GM12878 (cell line): ENCODE measurements at regions not wholly inside any gene's neighbourhood (a gene's known extent, or its start where the extent isn't known, plus 50 kb on each side); places are given as distances from the start of the nearest gene placed in this dataset.
A peak's percentile ranks its signal among the peaks of the same experiment; 100 is the strongest.

Experiments used
- ATAC-seq: fragments of 200-7000 bp; cut with Tn5 transposase; 3 replicates; pipeline ENCODE4 v1.9.1; 2020; ENCODE audit warnings: mild to moderate bottlenecking, moderate library complexity
- BruUV-seq: library from RNA; stranded (reverse); fragments of 400-500 nt; replicated peaks from 2 replicates; lab custom pipeline; 2021; lab: Mats Ljungman, UMichigan
- CTCF ChIA-PET: fragments of 300-600 bp; sonication (Branson Sonifier 250); formaldehyde crosslinking; extraction: SDS; loops from one replicate; lab custom pipeline; 2021; ENCODE audit warnings: inconsistent platforms; lab: Yijun Ruan, JAX
- POLR2A ChIA-PET: fragments of 350-600 bp; formaldehyde crosslinking; extraction: SDS; loops from one replicate; lab custom pipeline; 2021; ENCODE audit warnings: inconsistent platforms; lab: Charles Lee
- RAD21 ChIA-PET: fragments of 300-600 bp; sonication (Branson Sonifier 250); formaldehyde crosslinking; loops from one replicate; lab custom pipeline; 2023; ENCODE audit warnings: antibody characterized with exemption; ENCODE audit not compliant: unreplicated experiment; lab: Charles Lee
- SMC1A ChIA-PET: fragments of 300-600 bp; sonication (Branson Sonifier 250); formaldehyde crosslinking; loops from one replicate; lab custom pipeline; 2023; ENCODE audit not compliant: unreplicated experiment, uncharacterized antibody; lab: Charles Lee
- DNase-seq: peaks from one replicate; pipeline ENCODE4 v3.0.0-alpha.2; 2011; ENCODE audit warnings: low read depth, low spot score
- FAIRE-seq: peaks from 3 replicates; lab custom pipeline; 2011; peaks lifted over from hg19 to GRCh38; lab: Jason Lieb, UNC
- H2AFZ ChIP-seq: 2 replicates; pipeline ENCODE4 v1.6.0; 2011; ENCODE audit warnings: low read depth, low read length, control low read depth; ENCODE audit not compliant: control insufficient read depth
- H3K27ac ChIP-seq: 2 replicates; pipeline ENCODE4 v1.5.1; 2011; ENCODE audit warnings: control low read depth; ENCODE audit not compliant: control insufficient read depth, insufficient read depth
- H3K27me3 ChIP-seq, 2 experiments: replicated peaks in 1 of 2; 2 replicates each; pipeline versions ENCODE4 v1.6.0 to v1.6.1; 2011; ENCODE audit warnings: low read length in 1 of 2; ENCODE audit not compliant: control insufficient read depth in 2 of 2, insufficient read depth in 2 of 2
- H3K36me3 ChIP-seq, 2 experiments: 2 replicates each; pipeline ENCODE4 v1.5.1; 2011; ENCODE audit warnings: low read length in 1 of 2; ENCODE audit not compliant: control insufficient read depth in 2 of 2, insufficient read depth in 2 of 2
- H3K4me1 ChIP-seq: 2 replicates; pipeline ENCODE4 v1.6.1; 2011; ENCODE audit warnings: mild to moderate bottlenecking, low read length, moderate library complexity, mixed read lengths; ENCODE audit not compliant: control insufficient read depth, insufficient read depth
- H3K4me2 ChIP-seq: 2 replicates; pipeline ENCODE4 v1.6.0; 2011; ENCODE audit warnings: control low read depth; ENCODE audit not compliant: control insufficient read depth, insufficient read depth
- H3K4me3 ChIP-seq: fragments of 200-600 bp; sonication (generic); 2 replicates; pipeline ENCODE4 v1.5.1; 2016
- H3K79me2 ChIP-seq: 2 replicates; pipeline ENCODE4 v1.6.0; 2011; ENCODE audit warnings: low read length; ENCODE audit not compliant: control insufficient read depth, insufficient read depth
- H3K9ac ChIP-seq: 2 replicates; pipeline ENCODE4 v1.8.0; 2011; ENCODE audit warnings: low read length, control low read depth, mixed read lengths; ENCODE audit not compliant: control insufficient read depth, insufficient read depth
- H3K9me3 ChIP-seq: replicated peaks from 3 replicates; pipeline ENCODE4 v1.5.1; 2011; ENCODE audit warnings: mild to moderate bottlenecking, low read length; ENCODE audit not compliant: control insufficient read depth, insufficient read depth
- H4K20me1 ChIP-seq: 2 replicates; pipeline ENCODE4 v1.6.0; 2011; ENCODE audit not compliant: control insufficient read depth, insufficient read depth
- ATF3 ChIP-seq: IDR thresholded peaks from 2 replicates; pipeline ENCODE4 v1.6.1; 2011; ENCODE audit warnings: low read depth, mild to moderate bottlenecking, low read length, moderate library complexity, borderline replicate concordance; ENCODE audit errors: extremely low read depth
- BCL3 ChIP-seq: IDR thresholded peaks from 2 replicates; pipeline ENCODE4 v1.6.1; 2011; ENCODE audit warnings: borderline replicate concordance, low read depth, mild to moderate bottlenecking, moderate library complexity, low read length; ENCODE audit not compliant: insufficient read depth, poor library complexity, severe bottlenecking
- CUX1 ChIP-seq: IDR thresholded peaks from 2 replicates; pipeline ENCODE4 v1.6.1; 2012; ENCODE audit warnings: improper control_type of control experiment, low read depth, low read length; ENCODE audit not compliant: insufficient replicate concordance
- FOXK2 ChIP-seq: fragments of 450-650 bp; IDR thresholded peaks from 2 replicates; pipeline ENCODE4 v1.6.1; 2017; ENCODE audit warnings: mild to moderate bottlenecking, moderate library complexity
- PAX5 ChIP-seq: IDR thresholded peaks from 2 replicates; pipeline ENCODE4 v1.6.1; 2011; ENCODE audit warnings: low read depth, low read length, borderline replicate concordance
- STAT1 ChIP-seq: fragments of 450-650 bp; conservative IDR thresholded peaks from 2 replicates; pipeline ENCODE4 v1.6.1; 2014; ENCODE audit warnings: antibody characterized with exemption, mild to moderate bottlenecking
- TCF3 ChIP-seq: IDR thresholded peaks from 2 replicates; pipeline ENCODE4 v1.6.1; 2012; ENCODE audit warnings: low read depth, mild to moderate bottlenecking, low read length, borderline replicate concordance; ENCODE audit not compliant: insufficient read depth
- WRNIP1 ChIP-seq: IDR thresholded peaks from 2 replicates; pipeline ENCODE4 v1.6.1; 2011; ENCODE audit warnings: low read depth, low read length, improper control_type of control experiment, borderline replicate concordance
- WGBS: methylation state at CpG from one replicate; pipeline ENCODE4 v1.1.6; 2016; ENCODE audit warnings: low lambda C conversion rate; ENCODE audit not compliant: insufficient replicate concordance, insufficient coverage; ENCODE audit errors: missing lambda C conversion rate; 5-methylcytosine and 5-hydroxymethylcytosine counted together
- in situ Hi-C: fragments of 300-500 bp; cut with MboI; formaldehyde crosslinking; loops from 9 replicates; pipeline ENCODE4 v1.14.3; 2018; ENCODE audit warnings: mixed read lengths
- intact Hi-C: fragments of 100-400 bp; cut with micrococcal nuclease; formaldehyde crosslinking; loops from one replicate; pipeline ENCODE4 v1.14.2; 2022; ENCODE audit not compliant: unreplicated experiment

DNA sequence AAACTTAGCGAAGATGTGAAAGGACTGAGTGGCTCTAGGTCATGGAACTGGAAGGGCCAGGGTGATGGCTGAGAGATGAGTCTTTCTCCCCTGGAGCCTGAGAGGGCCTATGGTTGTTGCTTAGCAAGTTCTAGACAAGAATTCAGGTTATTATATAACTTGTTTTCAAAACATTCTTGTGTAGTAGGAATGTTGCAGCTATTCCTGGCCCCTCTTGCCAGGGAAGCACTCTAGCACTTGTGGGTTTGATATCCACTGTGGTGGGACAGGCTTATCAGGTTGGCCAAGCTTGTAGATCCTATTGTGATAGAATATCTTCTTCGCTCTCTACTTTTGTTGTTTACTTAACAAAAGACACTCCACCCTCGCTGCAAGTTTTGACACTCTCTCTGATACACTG lies 211.8 kb upstream of the CITED2 start:
- BruUV-seq, result no TSS peak
- POLR2A ChIA-PET, result no interaction called here
- no peaks in the 10 kb centered on the region for H3K36me3 ChIP-seq
- SMC1A ChIA-PET, result no interaction called here
- no peaks in the 10 kb centered on the region for H3K9me3 ChIP-seq
- in situ Hi-C loops, result no loop called here
- no peak for FAIRE-seq
- H3K9ac ChIP-seq, result no peak overlapping the region
- H3K4me1 ChIP-seq, result no peaks in the 10 kb centered on the region
- H3K79me2 ChIP-seq, result no peaks in the 10 kb centered on the region
- TF ChIP-seq BCL3, result peak; percentile 22
- no peak for TF ChIP-seq PAX5
- H2AFZ ChIP-seq, result no peak overlapping the region
- no peak for ATAC-seq
- H3K27me3 ChIP-seq, result no peaks in the 10 kb centered on the region
- H3K27ac ChIP-seq, result no peak overlapping the region
- CTCF ChIA-PET, result no interaction called here
- no peak overlapping the region for H3K4me2 ChIP-seq
- WGBS, result 76% methylated on average over 3 of the region's 3 CpGs
- DNase-seq, result no peak
- no peaks in the 10 kb centered on the region for H4K20me1 ChIP-seq
- no peak overlapping the region for H3K4me3 ChIP-seq
- intact Hi-C loops, result no loop called here
- RAD21 ChIA-PET, result no interaction called here

DNA sequence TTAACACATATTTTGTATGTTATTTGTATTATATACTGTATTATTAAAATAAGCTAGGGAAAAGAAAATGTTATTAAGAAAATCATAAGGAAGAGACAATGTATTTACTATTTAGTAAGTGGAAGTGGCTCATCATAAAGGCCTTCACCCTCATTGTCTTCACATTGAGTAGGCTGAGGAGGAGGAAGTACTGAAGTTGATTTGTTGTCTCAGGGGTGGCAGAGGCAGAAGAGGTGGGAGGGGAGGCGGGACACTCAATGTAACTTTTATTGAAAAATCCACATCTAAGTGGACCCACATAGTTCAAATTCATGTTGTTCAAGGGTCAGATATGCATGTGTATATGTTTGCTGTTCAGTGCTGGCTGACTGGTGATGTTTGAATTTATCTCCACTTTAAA lies 210.2 kb upstream of the CITED2 start:
- H3K4me1 ChIP-seq, result peaks cover 5% of the 10 kb centered on the region; the same call in 1 of the 2 replicates
- SMC1A ChIA-PET, result no interaction called here
- no peak overlapping the region for H3K4me2 ChIP-seq
- no peaks in the 10 kb centered on the region for H3K9me3 ChIP-seq
- no peak overlapping the region for H3K9ac ChIP-seq
- RAD21 ChIA-PET, result no interaction called here
- FAIRE-seq (no peak), ATAC-seq (no peak), DNase-seq (no peak)
- no peaks in the 10 kb centered on the region for H3K36me3 ChIP-seq
- no peak overlapping the region for H3K27ac ChIP-seq
- no peak overlapping the region for H2AFZ ChIP-seq
- no peaks in the 10 kb centered on the region for H3K79me2 ChIP-seq
- no peak overlapping the region for H3K4me3 ChIP-seq
- WGBS, result 94% methylated on average over 1 of the region's 1 CpG
- intact Hi-C loops, result no loop called here
- CTCF ChIA-PET, result no interaction called here
- no TSS peak for BruUV-seq
- H4K20me1 ChIP-seq, result no peaks in the 10 kb centered on the region
- in situ Hi-C loops, result no loop called here
- no peaks in the 10 kb centered on the region for H3K27me3 ChIP-seq
- POLR2A ChIA-PET, result no interaction called here
- TF ChIP-seq BCL3, result no peak
- TF ChIP-seq WRNIP1, result no peak
- TF ChIP-seq CUX1, result no peak
- no peak for TF ChIP-seq ATF3
- no peak for TF ChIP-seq STAT1
- no peak for TF ChIP-seq FOXK2
- TF ChIP-seq TCF3, result no peak
